Fibroblast of lung (primary cell): ENCODE measurements at regions not wholly inside any gene's neighbourhood (a gene's known extent, or its start where the extent isn't known, plus 50 kb on each side); places are given as distances from the start of the nearest gene placed in this dataset.
A peak's percentile ranks its signal among the peaks of the same experiment; 100 is the strongest.

Source experiments
- CTCF ChIP-seq, 2 donors: IDR thresholded peaks in 1 of 2; conservative IDR thresholded peaks in 1 of 2; 1 replicate in 1 of 2; 2 replicates in 1 of 2; pipeline ENCODE4 v1.5.1; 2011 to 2012; ENCODE audit warnings: low read length in 2 of 2, control low read depth in 1 of 2, inconsistent platforms in 1 of 2, low read depth in 1 of 2, mild to moderate bottlenecking in 1 of 2
- EZH2 ChIP-seq: IDR thresholded peaks from 2 replicates; pipeline ENCODE4 v1.5.1; 2012; ENCODE audit warnings: low read length, control low read depth, mild to moderate bottlenecking; ENCODE audit errors: missing control alignments

DNA sequence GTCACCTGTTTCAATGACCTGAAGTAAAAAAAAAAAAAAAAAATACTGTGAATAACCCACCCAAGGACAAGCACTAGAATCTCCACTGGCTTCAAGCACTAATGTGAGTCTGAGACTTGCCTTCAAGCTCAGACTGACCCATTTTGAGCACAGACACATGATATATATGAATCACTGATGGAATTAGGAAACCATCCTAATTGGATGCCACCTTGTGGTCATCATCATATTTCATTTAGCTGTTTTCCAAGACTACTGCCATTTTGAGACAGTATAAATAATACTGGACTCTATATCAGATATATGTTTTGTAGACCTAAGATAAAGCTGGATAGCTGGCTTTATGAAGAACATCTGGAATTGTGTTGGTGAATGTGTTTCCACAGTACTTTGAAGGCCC, 1232.0 kb downstream of the KCNT2 start:
- peak in 1 of 2 donors; percentile 20 for TF ChIP-seq CTCF (conservative IDR thresholded peaks at IDR 0.05 in 1 of 2, IDR thresholded peaks at IDR 0.05 in 1 of 2; ENCODE audit: low read depth in 1 of 2, low read length in 2 of 2)
- no peak for TF ChIP-seq EZH2
